HG02973 (cell line): ENCODE measurements at regions not wholly inside any gene's neighbourhood (a gene's known extent, or its start where the extent isn't known, plus 50 kb on each side); places are given as distances from the start of the nearest gene placed in this dataset.
"Not testable (repeated sequence)": the region's sequence is repeated elsewhere in the genome, so short reads cannot be mapped to it uniquely, and the experiment has no call there.

ENCODE experiments used
- ATAC-seq: cut with Tn5 transposase; IDR thresholded peaks from one replicate; pipeline ENCODE4 v1.9.1; 2021; ENCODE audit warnings: moderate library complexity; ENCODE audit not compliant: unreplicated experiment

- no peak for ATAC-seq
Observed at GRCh38 chr13:82467626-82468025, 1414.6 kb downstream of the SLITRK1 start.

- ATAC-seq: not testable (repeated sequence)
Observed at GRCh38 chr13:82459575-82459974, 1422.7 kb downstream of the SLITRK1 start.

GRCh38 chr13:82458169-82458568, 1424.1 kb downstream of the SLITRK1 start:
- ATAC-seq: no peak

- not testable (repeated sequence) for ATAC-seq
Observed at GRCh38 chr13:82457548-82457947, 1424.7 kb downstream of the SLITRK1 start.

- ATAC-seq: no peak
Observed at GRCh38 chr13:82447416-82448077, 1434.7 kb downstream of the SLITRK1 start.

- no peak for ATAC-seq
Observed at GRCh38 chr13:82439159-82439904, 1442.9 kb downstream of the SLITRK1 start.

- ATAC-seq: no peak
Observed at GRCh38 chr13:82438320-82438719, 1444.0 kb downstream of the SLITRK1 start.

GRCh38 chr13:82436099-82436585, 1446.1 kb downstream of the SLITRK1 start:
- no peak for ATAC-seq

GRCh38 chr13:82432949-82433348, 1449.3 kb downstream of the SLITRK1 start:
- ATAC-seq: no peak

GRCh38 chr13:82412749-82413148, 1469.5 kb downstream of the SLITRK1 start:
- no peak for ATAC-seq

- ATAC-seq: no peak
Observed at GRCh38 chr13:82407321-82407720, 1475.0 kb downstream of the SLITRK1 start.

- ATAC-seq: no peak
Observed at GRCh38 chr13:82374719-82375118, 1507.6 kb downstream of the SLITRK1 start.

GRCh38 chr13:82370316-82370715, 1512.0 kb downstream of the SLITRK1 start:
- no peak for ATAC-seq

GRCh38 chr13:82364525-82364924, 1517.7 kb downstream of the SLITRK1 start:
- no peak for ATAC-seq

GRCh38 chr13:82358284-82358683, 1524.0 kb downstream of the SLITRK1 start:
- ATAC-seq: no peak

GRCh38 chr13:82356667-82357410, 1525.4 kb downstream of the SLITRK1 start:
- no peak for ATAC-seq

GRCh38 chr13:82344867-82345266, 1537.4 kb downstream of the SLITRK1 start:
- no peak for ATAC-seq

- ATAC-seq: no peak
Observed at GRCh38 chr13:82341116-82341515, 1541.2 kb downstream of the SLITRK1 start.

GRCh38 chr13:82330499-82330898, 1551.8 kb downstream of the SLITRK1 start:
- no peak for ATAC-seq

- ATAC-seq: no peak
Observed at GRCh38 chr13:82323101-82323500, 1559.2 kb downstream of the SLITRK1 start.

- no peak for ATAC-seq
Observed at GRCh38 chr13:82305588-82305987, 1576.7 kb downstream of the SLITRK1 start.

GRCh38 chr13:82298106-82298505, 1584.2 kb downstream of the SLITRK1 start:
- no peak for ATAC-seq
